Inflammatory macrophage treated with lipopolysaccharide for 1 hour (primary cell): ENCODE measurements at regions not wholly inside any gene's neighbourhood (a gene's known extent, or its start where the extent isn't known, plus 50 kb on each side); places are given as distances from the start of the nearest gene placed in this dataset.
A peak's percentile ranks its signal among the peaks of the same experiment; 100 is the strongest.
"Not testable (repeated sequence)": the region's sequence is repeated elsewhere in the genome, so short reads cannot be mapped to it uniquely, and the experiment has no call there.

ENCODE experiments used
- DNase-seq, 2 donors: peaks; one replicate each; pipeline ENCODE4 v3.0.0-alpha.2; 2020 to 2022

DNA sequence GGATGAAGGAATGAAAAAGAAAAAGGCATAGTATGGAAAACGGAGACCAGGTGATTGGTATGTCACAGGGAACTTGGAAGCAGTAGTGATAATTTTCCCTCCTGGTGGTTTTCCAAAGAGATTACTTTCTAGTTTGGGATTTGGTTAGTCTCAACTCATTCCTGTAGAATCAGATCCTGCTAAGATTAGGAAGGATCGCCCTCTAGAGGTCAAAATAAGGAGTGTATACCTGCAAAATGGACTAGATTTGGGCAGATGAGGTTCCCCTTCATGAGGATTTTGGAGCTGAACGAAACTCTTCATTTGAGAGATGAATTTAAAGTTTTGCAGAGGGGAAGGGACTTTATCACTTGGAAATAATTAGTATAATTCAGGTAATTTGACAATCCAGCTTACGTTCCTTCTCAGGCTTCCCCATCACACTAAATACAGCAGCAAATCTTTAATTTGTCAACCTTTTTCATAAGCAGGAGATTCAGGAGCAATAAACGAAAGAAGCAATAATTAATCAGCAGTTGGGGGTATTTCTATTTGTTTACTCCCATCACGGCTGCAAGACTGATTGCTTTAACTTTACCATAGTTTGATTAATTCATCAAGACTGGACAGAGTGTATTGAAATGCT is 65.2 kb downstream of the CCDC195 start:
- peak; percentile 34 to 75 for DNase-seq

- DNase-seq = not testable (repeated sequence)
Observed at GRCh38 chr2:224647684-224648083, 62.5 kb upstream of the CUL3 start.

DNA sequence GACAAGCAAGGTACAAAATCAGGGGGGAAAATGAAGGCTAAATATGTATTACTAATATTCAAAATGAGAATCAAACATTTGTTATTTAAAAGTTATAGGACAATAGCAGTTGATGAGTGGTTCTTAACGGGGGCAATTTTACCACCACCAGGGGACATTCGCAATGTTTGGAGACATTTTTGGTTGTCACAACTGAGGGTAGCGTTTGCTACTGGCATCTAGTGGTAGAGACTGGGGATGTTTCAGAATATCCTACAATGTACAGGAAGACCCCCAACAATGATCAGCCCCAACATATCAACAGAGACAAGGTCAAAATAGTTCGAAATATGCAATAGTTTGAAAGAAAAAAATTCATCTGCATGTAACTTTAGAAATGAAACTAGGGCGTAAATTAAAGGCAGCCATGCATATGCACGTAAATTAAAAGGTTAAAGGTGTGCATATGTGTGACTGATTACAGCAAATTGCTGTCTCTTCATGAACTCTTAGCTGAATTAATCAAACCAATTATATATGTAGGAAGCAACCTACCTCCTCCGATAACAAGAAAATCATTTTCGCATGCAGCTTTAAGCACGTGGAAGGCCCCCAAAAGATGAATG is 61.2 kb upstream of the CUL3 start:
- DNase-seq = peak; percentile 10 to 20

DNA sequence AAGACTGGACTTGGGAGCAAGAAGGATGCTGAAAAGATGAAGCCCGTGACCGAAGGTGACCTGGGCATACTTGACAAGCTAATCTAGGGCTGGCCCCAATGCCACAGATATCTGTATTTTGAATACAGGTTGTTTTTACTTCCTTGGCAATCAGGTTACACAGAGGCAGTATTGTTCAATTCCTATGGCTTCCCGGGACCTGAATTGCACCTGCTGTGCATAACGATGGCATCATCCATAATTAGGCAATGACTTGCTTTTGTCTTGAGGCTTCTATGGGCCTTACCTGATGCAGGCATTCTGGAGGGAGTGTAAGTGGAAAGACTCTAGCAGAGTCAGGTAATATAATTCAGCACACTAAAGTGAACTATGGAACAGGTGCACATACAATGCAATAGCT is 60.6 kb upstream of the CUL3 start:
- no peak for DNase-seq

GRCh38 chr2:224640679-224641078 is 55.5 kb upstream of the CUL3 start:
- DNase-seq = no peak

DNA sequence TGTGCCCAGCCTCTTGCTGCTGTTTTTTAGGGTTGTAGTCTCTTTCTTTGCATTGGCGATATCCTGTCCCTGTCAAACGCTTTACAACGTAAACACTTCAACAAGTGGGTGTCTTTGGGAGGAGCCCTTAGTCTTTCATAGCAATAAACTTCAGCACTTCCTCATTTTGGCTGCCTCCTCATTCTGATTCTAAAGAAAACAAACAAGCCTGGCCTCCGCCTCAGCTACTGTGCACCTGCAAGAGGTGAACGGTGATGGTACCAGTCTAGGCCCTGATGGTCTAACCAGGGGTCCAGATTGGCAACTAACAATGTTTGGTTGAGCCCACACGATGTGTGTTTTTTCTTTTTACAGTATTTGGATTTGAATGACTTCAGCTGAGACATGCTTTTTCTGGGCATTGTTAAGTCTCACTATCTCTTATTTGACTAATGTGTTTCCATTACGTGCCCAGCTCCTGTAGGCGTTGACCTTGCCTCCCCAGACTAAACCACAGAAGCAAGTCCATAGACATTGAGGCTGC is 53.2 kb upstream of the CUL3 start:
- peak; percentile 63 to 66 for DNase-seq
